Dendritic cell treated with granulocyte-macrophage colony-stimulating factor and Interleukin-4, amounts not matched to agents 40 ng/mL and 50 ng/mL, for 4 days (primary cell): ENCODE measurements at regions not wholly inside any gene's neighbourhood (a gene's known extent, or its start where the extent isn't known, plus 50 kb on each side); places are given as distances from the start of the nearest gene placed in this dataset.

ENCODE experiments used
- H3K27ac Mint-ChIP-seq: one replicate; pipeline ENCODE4 v1.8.0; 2022; ENCODE audit warnings: mild to moderate bottlenecking, mixed read lengths
- H3K27me3 Mint-ChIP-seq: one replicate; pipeline ENCODE4 v1.8.0; 2022; ENCODE audit warnings: mild to moderate bottlenecking, mixed read lengths
- H3K36me3 Mint-ChIP-seq: one replicate; pipeline ENCODE4 v1.8.0; 2022; ENCODE audit warnings: low read depth, mixed read lengths
- H3K4me1 Mint-ChIP-seq: one replicate; pipeline ENCODE4 v1.8.0; 2022; ENCODE audit warnings: low read depth, mixed read lengths
- H3K4me3 Mint-ChIP-seq: one replicate; pipeline ENCODE4 v1.8.0; 2022; ENCODE audit warnings: mild to moderate bottlenecking, moderate library complexity, mixed read lengths
- H3K9me3 Mint-ChIP-seq: one replicate; pipeline ENCODE4 v1.8.0; 2022; ENCODE audit warnings: mixed read lengths
- intact Hi-C: fragments of 100-400 bp; cut with micrococcal nuclease; formaldehyde crosslinking; loops from one replicate; pipeline ENCODE4 v1.15.0; 2022

- H3K27me3 Mint-ChIP-seq = no peaks in the 10 kb centered on the region
- no peaks in the 10 kb centered on the region for H3K4me1 Mint-ChIP-seq
- intact Hi-C loops = no loop called here
- no peak overlapping the region for H3K4me3 Mint-ChIP-seq
- no peak overlapping the region for H3K27ac Mint-ChIP-seq
- no peaks in the 10 kb centered on the region for H3K36me3 Mint-ChIP-seq
- H3K9me3 Mint-ChIP-seq = no peaks in the 10 kb centered on the region
Observed at GRCh38 chr12:58254463-58255100, 313.2 kb downstream of the ATP23 start.

GRCh38 chr12:58262796-58263195 lies 321.4 kb downstream of the ATP23 start:
- intact Hi-C loops = no loop called here
- no peaks in the 10 kb centered on the region for H3K36me3 Mint-ChIP-seq
- peaks cover 13% of the 10 kb centered on the region for H3K9me3 Mint-ChIP-seq
- H3K4me3 Mint-ChIP-seq = no peak overlapping the region
- no peaks in the 10 kb centered on the region for H3K4me1 Mint-ChIP-seq
- no peak overlapping the region for H3K27ac Mint-ChIP-seq
- no peaks in the 10 kb centered on the region for H3K27me3 Mint-ChIP-seq

- Mint-ChIP-seq H3K27me3 (no peaks in the 10 kb centered on the region), H3K9me3 (peaks cover 13% of the 10 kb centered on the region), H3K27ac (no peak overlapping the region), H3K4me1 (no peaks in the 10 kb centered on the region), H3K36me3 (no peaks in the 10 kb centered on the region), H3K4me3 (no peak overlapping the region)
- intact Hi-C loops = no loop called here
Observed at GRCh38 chr12:58263816-58264215, 322.4 kb downstream of the ATP23 start.

GRCh38 chr12:58268069-58268468 lies 326.7 kb downstream of the ATP23 start:
- H3K27me3 Mint-ChIP-seq = no peaks in the 10 kb centered on the region
- no peaks in the 10 kb centered on the region for H3K4me1 Mint-ChIP-seq
- H3K36me3 Mint-ChIP-seq = no peaks in the 10 kb centered on the region
- no peak overlapping the region for H3K27ac Mint-ChIP-seq
- H3K9me3 Mint-ChIP-seq = peaks cover 13% of the 10 kb centered on the region
- H3K4me3 Mint-ChIP-seq = no peak overlapping the region
- intact Hi-C loops = no loop called here

GRCh38 chr12:58269476-58269875 lies 328.1 kb downstream of the ATP23 start:
- intact Hi-C loops = no loop called here
- Mint-ChIP-seq H3K36me3 (no peaks in the 10 kb centered on the region), H3K4me1 (no peaks in the 10 kb centered on the region), H3K4me3 (no peak overlapping the region), H3K27me3 (no peaks in the 10 kb centered on the region), H3K27ac (no peak overlapping the region), H3K9me3 (peaks cover 13% of the 10 kb centered on the region)

- peaks cover 8% of the 10 kb centered on the region for H3K9me3 Mint-ChIP-seq
- no peaks in the 10 kb centered on the region for H3K36me3 Mint-ChIP-seq
- no peak overlapping the region for H3K27ac Mint-ChIP-seq
- no peaks in the 10 kb centered on the region for H3K27me3 Mint-ChIP-seq
- H3K4me3 Mint-ChIP-seq = no peak overlapping the region
- no peaks in the 10 kb centered on the region for H3K4me1 Mint-ChIP-seq
- intact Hi-C loops = no loop called here
Observed at GRCh38 chr12:58270966-58271705, 329.8 kb downstream of the ATP23 start.

GRCh38 chr12:58272461-58272860 lies 331.1 kb downstream of the ATP23 start:
- Mint-ChIP-seq H3K4me3 (no peak overlapping the region), H3K27ac (no peak overlapping the region), H3K36me3 (no peaks in the 10 kb centered on the region), H3K4me1 (no peaks in the 10 kb centered on the region), H3K9me3 (peaks cover 19% of the 10 kb centered on the region), H3K27me3 (no peaks in the 10 kb centered on the region)
- intact Hi-C loops = no loop called here

- Mint-ChIP-seq H3K27ac (no peak overlapping the region), H3K9me3 (peaks cover 38% of the 10 kb centered on the region), H3K27me3 (no peaks in the 10 kb centered on the region), H3K4me1 (no peaks in the 10 kb centered on the region), H3K36me3 (no peaks in the 10 kb centered on the region), H3K4me3 (no peak overlapping the region)
- intact Hi-C loops = no loop called here
Observed at GRCh38 chr12:58277231-58277630, 335.9 kb downstream of the ATP23 start.

GRCh38 chr12:58283553-58283952 lies 342.2 kb downstream of the ATP23 start:
- Mint-ChIP-seq H3K9me3 (peaks cover 38% of the 10 kb centered on the region), H3K36me3 (no peaks in the 10 kb centered on the region), H3K4me3 (no peak overlapping the region), H3K27ac (no peak overlapping the region), H3K27me3 (no peaks in the 10 kb centered on the region), H3K4me1 (no peaks in the 10 kb centered on the region)
- intact Hi-C loops = no loop called here

GRCh38 chr12:58285551-58285950 lies 344.2 kb downstream of the ATP23 start:
- no peak overlapping the region for H3K27ac Mint-ChIP-seq
- H3K36me3 Mint-ChIP-seq = no peaks in the 10 kb centered on the region
- no peak overlapping the region for H3K4me3 Mint-ChIP-seq
- peaks cover 40% of the 10 kb centered on the region for H3K9me3 Mint-ChIP-seq
- no peaks in the 10 kb centered on the region for H3K27me3 Mint-ChIP-seq
- intact Hi-C loops = no loop called here
- H3K4me1 Mint-ChIP-seq = no peaks in the 10 kb centered on the region

- Mint-ChIP-seq H3K36me3 (no peaks in the 10 kb centered on the region), H3K27me3 (no peaks in the 10 kb centered on the region), H3K4me3 (no peak overlapping the region), H3K4me1 (no peaks in the 10 kb centered on the region), H3K27ac (no peak overlapping the region), H3K9me3 (peaks cover 40% of the 10 kb centered on the region)
- intact Hi-C loops = no loop called here
Observed at GRCh38 chr12:58286353-58286752, 345.0 kb downstream of the ATP23 start.

GRCh38 chr12:58288190-58288589 lies 346.8 kb downstream of the ATP23 start:
- Mint-ChIP-seq H3K4me3 (no peak overlapping the region), H3K4me1 (no peaks in the 10 kb centered on the region), H3K9me3 (peaks cover 32% of the 10 kb centered on the region), H3K27me3 (no peaks in the 10 kb centered on the region), H3K36me3 (no peaks in the 10 kb centered on the region), H3K27ac (no peak overlapping the region)
- intact Hi-C loops = no loop called here

GRCh38 chr12:58291106-58291505 lies 349.7 kb downstream of the ATP23 start:
- H3K4me1 Mint-ChIP-seq = no peaks in the 10 kb centered on the region
- H3K27ac Mint-ChIP-seq = no peak overlapping the region
- peaks cover 22% of the 10 kb centered on the region for H3K9me3 Mint-ChIP-seq
- H3K4me3 Mint-ChIP-seq = no peak overlapping the region
- H3K36me3 Mint-ChIP-seq = no peaks in the 10 kb centered on the region
- no peaks in the 10 kb centered on the region for H3K27me3 Mint-ChIP-seq
- intact Hi-C loops = no loop called here

GRCh38 chr12:58293308-58293982 lies 352.1 kb downstream of the ATP23 start:
- H3K36me3 Mint-ChIP-seq = no peaks in the 10 kb centered on the region
- no peak overlapping the region for H3K4me3 Mint-ChIP-seq
- intact Hi-C loops = no loop called here
- peaks cover 12% of the 10 kb centered on the region for H3K9me3 Mint-ChIP-seq
- no peak overlapping the region for H3K27ac Mint-ChIP-seq
- H3K4me1 Mint-ChIP-seq = no peaks in the 10 kb centered on the region
- no peaks in the 10 kb centered on the region for H3K27me3 Mint-ChIP-seq
